ENCODE measurements at regions not wholly inside any gene's neighbourhood (a gene's known extent, or its start where the extent isn't known, plus 50 kb on each side); places are given as distances from the start of the nearest gene placed in this dataset.

- TF ChIP-seq, protein P1, sequence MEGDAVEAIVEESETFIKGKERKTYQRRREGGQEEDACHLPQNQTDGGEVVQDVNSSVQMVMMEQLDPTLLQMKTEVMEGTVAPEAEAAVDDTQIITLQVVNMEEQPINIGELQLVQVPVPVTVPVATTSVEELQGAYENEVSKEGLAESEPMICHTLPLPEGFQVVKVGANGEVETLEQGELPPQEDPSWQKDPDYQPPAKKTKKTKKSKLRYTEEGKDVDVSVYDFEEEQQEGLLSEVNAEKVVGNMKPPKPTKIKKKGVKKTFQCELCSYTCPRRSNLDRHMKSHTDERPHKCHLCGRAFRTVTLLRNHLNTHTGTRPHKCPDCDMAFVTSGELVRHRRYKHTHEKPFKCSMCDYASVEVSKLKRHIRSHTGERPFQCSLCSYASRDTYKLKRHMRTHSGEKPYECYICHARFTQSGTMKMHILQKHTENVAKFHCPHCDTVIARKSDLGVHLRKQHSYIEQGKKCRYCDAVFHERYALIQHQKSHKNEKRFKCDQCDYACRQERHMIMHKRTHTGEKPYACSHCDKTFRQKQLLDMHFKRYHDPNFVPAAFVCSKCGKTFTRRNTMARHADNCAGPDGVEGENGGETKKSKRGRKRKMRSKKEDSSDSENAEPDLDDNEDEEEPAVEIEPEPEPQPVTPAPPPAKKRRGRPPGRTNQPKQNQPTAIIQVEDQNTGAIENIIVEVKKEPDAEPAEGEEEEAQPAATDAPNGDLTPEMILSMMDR (IDR thresholded peaks at IDR 0.05), result no peak
- TF ChIP-seq POLR2AphosphoS5 (IDR thresholded peaks at IDR 0.05; ENCODE audit: low read depth, low read length) (no peak), TCF7L2 (IDR thresholded peaks at IDR 0.05; ENCODE audit: low read depth, low read length) (no peak), SIN3A (IDR thresholded peaks at IDR 0.05; ENCODE audit: borderline replicate concordance, insufficient read depth, low read depth, low read length) (no peak), REST (IDR thresholded peaks at IDR 0.05; ENCODE audit: insufficient read depth in 1 of 2, low read depth in 2 of 2, low read length in 1 of 2) (no peak)
Observed at GRCh38 chr5:36482812-36483211, 123.6 kb upstream of the SLC1A3 start.

All from Panc1 (cell line).